AG10803 (cell line): ENCODE measurements at regions not wholly inside any gene's neighbourhood (a gene's known extent, or its start where the extent isn't known, plus 50 kb on each side); places are given as distances from the start of the nearest gene placed in this dataset.

Experiments used
- DNase-seq: peaks from one replicate; pipeline ENCODE4 v3.0.0; 2010; ENCODE audit warnings: low read depth
- H3K4me3 ChIP-seq: 2 replicates; pipeline ENCODE4 v1.5.1; 2011; ENCODE audit warnings: mild to moderate bottlenecking, low read length, control low read depth
- TF ChIP-seq, protein P1 (sequence below): conservative IDR thresholded peaks from 2 replicates; pipeline ENCODE4 v1.5.1; 2011; ENCODE audit warnings: mild to moderate bottlenecking, low read length, control low read depth, inconsistent platforms

DNA sequence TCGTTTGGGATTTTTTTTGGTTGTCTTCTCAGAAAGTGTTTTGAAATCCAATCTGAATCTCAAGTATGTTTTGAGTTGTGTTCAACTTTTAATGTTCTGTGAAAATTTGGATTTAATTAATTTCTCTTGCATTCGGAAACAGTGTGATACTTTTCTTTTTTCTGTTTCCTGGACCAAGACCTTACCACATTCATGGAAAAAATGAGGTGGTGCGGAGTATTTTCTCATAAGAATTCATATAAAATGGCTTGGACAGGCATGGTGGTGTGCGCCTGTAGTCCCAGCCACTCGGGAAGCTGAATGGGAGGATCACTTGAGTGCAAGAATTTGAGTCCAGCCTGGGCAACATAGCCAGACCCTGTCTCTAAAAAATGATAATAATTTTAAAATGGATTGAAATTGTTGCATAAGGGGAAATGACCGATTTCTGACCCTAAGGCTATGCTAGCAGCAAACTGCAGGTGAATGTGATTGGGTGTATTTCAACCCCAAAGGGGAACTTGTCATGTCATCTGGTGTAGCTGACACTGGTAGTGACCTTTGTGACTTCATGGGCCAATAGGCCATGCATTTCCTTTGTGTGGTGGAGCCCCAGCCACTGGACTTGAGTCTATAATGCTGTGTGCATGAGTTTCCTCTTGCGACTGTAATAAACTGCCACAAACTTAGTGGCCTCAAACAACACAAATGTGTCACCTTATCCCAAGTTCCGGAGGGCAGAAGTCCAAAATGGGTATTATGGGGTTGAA lies 123.5 kb upstream of the RFLNA start:
- DNase-seq: peak; percentile 74

DNA sequence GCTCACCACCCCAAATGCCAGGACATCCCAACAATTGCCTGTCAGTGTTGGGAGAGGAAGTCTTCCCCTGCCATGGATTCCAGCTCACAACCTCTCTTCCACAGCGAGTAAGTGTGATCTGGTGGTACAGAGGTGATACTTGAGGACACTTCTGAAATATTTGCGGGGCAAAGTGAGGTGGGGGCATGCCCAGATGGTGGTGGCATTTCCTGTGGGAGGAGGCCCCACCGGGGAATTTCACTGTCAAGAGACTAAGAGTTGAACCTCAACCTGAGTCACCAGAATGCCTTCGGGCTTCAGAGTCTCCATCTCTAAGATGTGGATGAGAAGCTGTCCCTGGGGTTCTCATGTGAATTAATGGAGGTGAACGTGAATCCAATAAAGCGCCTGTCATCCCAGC lies 122.3 kb upstream of the RFLNA start:
- DNase-seq: peak; percentile 80
- H3K4me3 ChIP-seq: no peak overlapping the region
- TF ChIP-seq, protein P1, sequence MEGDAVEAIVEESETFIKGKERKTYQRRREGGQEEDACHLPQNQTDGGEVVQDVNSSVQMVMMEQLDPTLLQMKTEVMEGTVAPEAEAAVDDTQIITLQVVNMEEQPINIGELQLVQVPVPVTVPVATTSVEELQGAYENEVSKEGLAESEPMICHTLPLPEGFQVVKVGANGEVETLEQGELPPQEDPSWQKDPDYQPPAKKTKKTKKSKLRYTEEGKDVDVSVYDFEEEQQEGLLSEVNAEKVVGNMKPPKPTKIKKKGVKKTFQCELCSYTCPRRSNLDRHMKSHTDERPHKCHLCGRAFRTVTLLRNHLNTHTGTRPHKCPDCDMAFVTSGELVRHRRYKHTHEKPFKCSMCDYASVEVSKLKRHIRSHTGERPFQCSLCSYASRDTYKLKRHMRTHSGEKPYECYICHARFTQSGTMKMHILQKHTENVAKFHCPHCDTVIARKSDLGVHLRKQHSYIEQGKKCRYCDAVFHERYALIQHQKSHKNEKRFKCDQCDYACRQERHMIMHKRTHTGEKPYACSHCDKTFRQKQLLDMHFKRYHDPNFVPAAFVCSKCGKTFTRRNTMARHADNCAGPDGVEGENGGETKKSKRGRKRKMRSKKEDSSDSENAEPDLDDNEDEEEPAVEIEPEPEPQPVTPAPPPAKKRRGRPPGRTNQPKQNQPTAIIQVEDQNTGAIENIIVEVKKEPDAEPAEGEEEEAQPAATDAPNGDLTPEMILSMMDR: no peak

More for the DNA sequence above, 123.5 kb upstream of the RFLNA start:
- H3K4me3 ChIP-seq: no peak overlapping the region
- TF ChIP-seq, protein P1: no peak

DNA sequence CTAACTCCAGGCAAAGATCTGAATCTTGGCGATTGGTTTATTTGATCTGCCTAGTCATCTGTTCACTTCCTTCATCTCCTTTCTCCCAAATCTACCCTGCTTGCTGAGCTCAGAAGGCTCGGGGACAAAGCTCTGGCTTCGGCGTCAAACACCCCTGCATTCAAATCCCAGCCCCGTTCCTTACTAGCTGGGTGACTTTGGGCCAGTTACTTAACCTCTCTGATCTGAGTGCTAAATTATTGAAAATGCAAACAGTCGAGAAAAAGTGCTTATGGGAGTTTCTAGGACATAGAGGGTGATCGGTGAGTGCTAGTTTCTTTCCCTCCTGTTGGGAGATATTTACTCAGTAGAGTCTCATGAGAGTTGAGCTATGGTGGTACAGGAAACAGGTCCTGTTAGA lies 121.2 kb upstream of the RFLNA start:
- H3K4me3 ChIP-seq: no peak overlapping the region
- TF ChIP-seq, protein P1: no peak
- DNase-seq: no peak

DNA sequence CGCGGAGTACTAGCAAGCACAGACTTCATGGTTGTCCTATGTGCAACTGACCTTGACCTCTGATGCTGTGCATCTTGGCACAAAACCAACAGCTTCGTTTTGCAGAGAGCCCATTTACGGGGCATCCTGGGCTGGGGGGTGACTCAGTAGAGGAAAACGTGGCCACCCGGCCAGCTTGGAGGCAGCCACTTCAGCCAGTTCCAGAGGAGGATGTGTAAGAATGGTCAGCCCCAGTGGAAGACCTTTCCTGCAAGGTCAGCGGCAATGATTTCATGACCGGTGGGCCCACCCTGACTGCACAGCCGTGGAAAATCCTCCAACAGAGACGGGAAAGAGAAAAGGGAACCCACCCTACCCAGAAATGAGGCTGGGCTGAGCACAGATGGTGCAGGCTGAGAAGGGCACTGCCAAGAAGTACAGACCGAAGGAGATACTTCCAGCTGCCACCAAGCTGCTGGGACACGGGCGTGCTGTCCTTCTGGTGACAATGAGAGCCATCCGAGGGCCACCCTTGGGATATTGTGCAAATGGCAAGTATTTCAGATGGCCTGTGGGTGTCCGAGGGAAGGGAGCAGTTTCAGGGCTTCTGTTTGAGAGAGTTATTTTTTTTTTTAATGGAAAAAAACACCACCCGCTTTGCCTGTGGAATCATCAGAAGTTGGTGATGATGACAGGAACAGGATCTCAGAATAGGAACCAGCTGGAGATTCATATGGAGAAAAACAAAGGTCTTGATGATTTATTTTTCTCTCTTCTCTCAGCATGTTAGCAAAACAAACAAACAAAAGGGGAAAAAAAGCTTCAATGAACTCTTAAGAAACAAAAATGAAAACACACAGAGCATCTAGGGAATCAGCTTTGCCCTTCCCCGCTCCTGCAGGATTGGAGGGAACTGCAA lies 120.2 kb upstream of the RFLNA start:
- DNase-seq: peak; percentile 95
- H3K4me3 ChIP-seq: peak overlapping the region; percentile 12; the same call in 1 of the 2 replicates
- TF ChIP-seq, protein P1: no peak

DNA sequence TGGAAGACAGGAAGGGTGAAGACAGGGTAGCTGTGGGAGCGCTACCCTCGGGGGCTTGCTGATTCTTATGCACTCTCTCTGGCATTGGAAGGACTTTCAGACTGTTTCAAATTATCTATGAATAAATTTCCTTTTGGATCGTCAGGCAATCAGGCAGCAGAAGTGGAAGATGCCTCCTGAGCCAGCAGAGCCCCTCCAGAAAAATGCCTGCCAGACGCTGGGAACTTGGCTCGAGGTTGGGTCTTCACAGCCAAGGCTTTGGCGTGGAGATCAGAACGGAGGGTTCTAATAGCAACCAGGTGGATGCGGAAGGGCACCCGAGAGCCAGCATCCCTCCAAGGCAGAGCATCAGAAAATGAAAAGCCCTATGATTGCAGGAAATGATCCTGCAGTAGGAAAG lies 119.2 kb upstream of the RFLNA start:
- TF ChIP-seq, protein P1: no peak
- DNase-seq: no peak
- no peak overlapping the region for H3K4me3 ChIP-seq

DNA sequence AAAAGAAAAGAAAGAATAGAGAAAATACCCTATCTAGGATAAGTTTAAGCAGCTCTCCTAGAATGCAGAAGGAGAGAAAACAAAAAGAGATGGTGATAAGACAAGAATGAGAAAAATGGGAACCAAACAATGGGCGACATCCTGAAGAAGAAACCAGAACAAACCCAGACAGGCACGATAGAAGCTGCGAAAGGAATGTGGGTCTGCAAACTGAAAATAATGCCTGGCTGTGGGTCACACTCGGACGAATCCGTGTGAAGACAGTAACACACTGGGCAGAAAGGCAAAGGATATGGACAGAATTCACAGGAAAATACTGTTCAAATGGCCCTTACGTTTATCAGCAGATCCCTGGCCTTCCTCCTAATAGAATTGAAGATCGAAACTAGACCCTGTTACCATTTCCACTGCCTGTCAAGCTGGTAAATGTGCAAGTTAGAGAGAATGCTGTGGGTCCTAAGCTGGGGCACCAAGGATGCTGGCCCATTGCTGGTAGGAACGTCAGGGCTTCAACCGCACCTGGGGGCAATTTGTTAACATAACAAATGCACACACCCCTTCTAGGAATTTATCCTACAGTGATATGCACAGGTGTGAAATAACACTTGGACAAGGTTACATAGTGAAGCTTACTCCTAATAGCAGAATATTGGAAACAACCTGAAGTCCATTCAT lies 117.5 kb upstream of the RFLNA start:
- TF ChIP-seq, protein P1: no peak
- no peak overlapping the region for H3K4me3 ChIP-seq
- DNase-seq: no peak
